Adrenal gland (tissue), 9 donors: ENCODE measurements at regions not wholly inside any gene's neighbourhood (a gene's known extent, or its start where the extent isn't known, plus 50 kb on each side); places are given as distances from the start of the nearest gene placed in this dataset.
A peak's percentile ranks its signal among the peaks of the same experiment; 100 is the strongest.

Experiments used
- DNase-seq, 7 donors: peaks; one replicate each; pipeline ENCODE4 v3.0.0-alpha.2; 2019 to 2020
- H3K27ac ChIP-seq, 5 donors: fragments of 200-600 bp; sonication (generic) in 4 of 5; 1 replicate in 3 of 5; 2 replicates in 2 of 5; pipeline versions ENCODE4 v1.5.1 to v1.8.0; 2016 to 2020; ENCODE audit warnings: mild to moderate bottlenecking in 1 of 5
- H3K27me3 ChIP-seq: fragments of 200-600 bp; 2 replicates; pipeline ENCODE4 v1.8.0; 2021
- H3K36me3 ChIP-seq, 2 donors: fragments of 200-600 bp; replicated peaks in 1 of 2; 1 replicate in 1 of 2; 2 replicates in 1 of 2; pipeline versions ENCODE4 v1.5.1 to v1.8.0; 2018 to 2022
- H3K4me1 ChIP-seq, 2 donors: fragments of 200-600 bp; replicated peaks in 1 of 2; 1 replicate in 1 of 2; 2 replicates in 1 of 2; pipeline versions ENCODE4 v1.5.1 to v1.8.0; 2018 to 2021
- H3K4me3 ChIP-seq, 4 donors: fragments of 200-600 bp; sonication (generic) in 3 of 4; one replicate each; pipeline ENCODE4 v1.5.1; 2016 to 2018
- H3K9me3 ChIP-seq, 3 donors: fragments of 200-600 bp; sonication (generic) in 1 of 3; replicated peaks in 1 of 3; 1 replicate in 2 of 3; 2 replicates in 1 of 3; pipeline versions ENCODE4 v1.5.1 to v1.8.0; 2016 to 2021
- POLR2A ChIP-seq, 2 donors: fragments of 450-650 bp; IDR thresholded peaks; one replicate each; pipeline ENCODE4 v1.6.1; 2017; ENCODE audit warnings: antibody characterized with exemption in 2 of 2, mild to moderate bottlenecking in 2 of 2, moderate library complexity in 1 of 2
- WGBS, 4 donors: extraction: QIAGEN DNeasy Blood & Tissue Kit in 2 of 4; methylation state at CpG; one replicate each; pipeline versions ENCODE4 v1.1.5 to v1.1.7; 2013 to 2017; 5-methylcytosine and 5-hydroxymethylcytosine counted together
- intact Hi-C, 2 donors: fragments of 100-400 bp; cut with DNase I; formaldehyde crosslinking; loops; one replicate each; pipeline versions ENCODE4 v1.14.1 to v1.15.0; 2022 to 2023
- TF ChIP-seq, protein P1 (sequence below), 6 experiments: fragments of 450-650 bp in 4 of 6; fragments of 200-600 bp in 2 of 6; sonication (generic) in 1 of 6; IDR thresholded peaks; 1 replicate in 5 of 6; 2 replicates in 1 of 6; pipeline versions ENCODE4 v1.5.1 to v1.8.0; 2016 to 2021; ENCODE audit warnings: antibody characterized with exemption in 6 of 6, mild to moderate bottlenecking in 2 of 6, moderate library complexity in 1 of 6
- donor health status: healthy with polysubstance abuse.
- donor health status: Bipolar disorder and iron deficiency.
- donor health status: DM: yes; HTN: yes; CAD: no.
- donor health status: DM: no; HTN: no; CAD: no.
- donor health status: DM: no; HTN: no; CAD: no.

DNA sequence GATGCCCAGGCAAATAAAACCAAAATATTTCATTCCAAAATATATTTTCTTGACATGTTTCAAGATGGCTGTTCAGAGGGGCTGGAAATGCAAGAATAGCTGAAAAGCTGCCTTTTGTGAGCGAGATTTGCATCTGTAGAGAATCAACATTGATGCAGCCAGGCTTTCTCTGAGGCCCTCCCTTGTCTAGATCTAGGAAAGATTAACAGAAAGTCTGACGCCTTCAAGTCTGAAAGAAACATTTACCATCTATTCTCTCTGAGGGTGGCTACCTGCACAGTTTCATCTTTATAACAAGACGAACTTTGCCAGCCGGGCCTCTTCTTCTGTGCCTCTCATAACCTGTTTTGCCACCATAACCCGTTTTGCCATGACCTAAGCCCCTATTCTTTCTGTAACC, 170.2 kb downstream of the AKR1D1 start:
- H3K27me3 ChIP-seq: no peaks in the 10 kb centered on the region
- no peak for DNase-seq
- intact Hi-C loops: no loop called here
- no peaks in the 10 kb centered on the region for H3K9me3 ChIP-seq
- WGBS, 4 donors: 89 to 94% (median 92%) methylated on average over 5 of the region's 5 CpGs
- TF ChIP-seq, protein P1, sequence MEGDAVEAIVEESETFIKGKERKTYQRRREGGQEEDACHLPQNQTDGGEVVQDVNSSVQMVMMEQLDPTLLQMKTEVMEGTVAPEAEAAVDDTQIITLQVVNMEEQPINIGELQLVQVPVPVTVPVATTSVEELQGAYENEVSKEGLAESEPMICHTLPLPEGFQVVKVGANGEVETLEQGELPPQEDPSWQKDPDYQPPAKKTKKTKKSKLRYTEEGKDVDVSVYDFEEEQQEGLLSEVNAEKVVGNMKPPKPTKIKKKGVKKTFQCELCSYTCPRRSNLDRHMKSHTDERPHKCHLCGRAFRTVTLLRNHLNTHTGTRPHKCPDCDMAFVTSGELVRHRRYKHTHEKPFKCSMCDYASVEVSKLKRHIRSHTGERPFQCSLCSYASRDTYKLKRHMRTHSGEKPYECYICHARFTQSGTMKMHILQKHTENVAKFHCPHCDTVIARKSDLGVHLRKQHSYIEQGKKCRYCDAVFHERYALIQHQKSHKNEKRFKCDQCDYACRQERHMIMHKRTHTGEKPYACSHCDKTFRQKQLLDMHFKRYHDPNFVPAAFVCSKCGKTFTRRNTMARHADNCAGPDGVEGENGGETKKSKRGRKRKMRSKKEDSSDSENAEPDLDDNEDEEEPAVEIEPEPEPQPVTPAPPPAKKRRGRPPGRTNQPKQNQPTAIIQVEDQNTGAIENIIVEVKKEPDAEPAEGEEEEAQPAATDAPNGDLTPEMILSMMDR (IDR thresholded peaks at IDR 0.05): no peak
- no peak for TF ChIP-seq POLR2A (IDR thresholded peaks at IDR 0.05)
- no peak overlapping the region for H3K27ac ChIP-seq
- peaks cover 3 to 9% of the 10 kb centered on the region in 2 donors for H3K4me1 ChIP-seq
- no peaks in the 10 kb centered on the region for H3K36me3 ChIP-seq
- no peak overlapping the region for H3K4me3 ChIP-seq

DNA sequence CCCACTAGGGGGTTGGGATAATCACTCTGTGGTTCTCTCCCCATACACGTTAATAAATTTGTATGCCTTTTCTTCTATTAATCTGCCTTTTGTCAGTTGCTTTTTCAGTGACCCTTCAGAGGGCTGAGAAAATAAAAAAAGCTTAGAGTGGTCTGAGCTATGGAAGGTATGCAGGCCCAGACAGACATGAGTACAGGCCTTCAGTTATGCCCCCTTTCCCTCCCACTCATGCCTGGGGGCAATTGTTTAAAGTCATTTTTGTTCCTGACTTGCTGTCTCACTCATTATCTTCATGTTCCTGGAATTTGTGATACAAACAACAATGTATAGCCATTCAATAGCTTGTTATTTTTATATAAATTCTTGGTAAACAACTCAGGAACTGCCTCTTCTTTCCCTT, 170.8 kb downstream of the AKR1D1 start:
- Histone ChIP-seq H3K27ac (no peak overlapping the region), H3K4me3 (no peak overlapping the region), H3K4me1 (peaks cover 3 to 9% of the 10 kb centered on the region in 2 donors), H3K36me3 (no peaks in the 10 kb centered on the region), H3K27me3 (no peaks in the 10 kb centered on the region), H3K9me3 (no peaks in the 10 kb centered on the region)
- DNase-seq: no peak
- intact Hi-C loops: no loop called here
- WGBS, 4 donors: 72 to 90% (median 87%) methylated on average over 1 of the region's 1 CpG
- no peak for TF ChIP-seq POLR2A (IDR thresholded peaks at IDR 0.05)
- TF ChIP-seq, protein P1 (IDR thresholded peaks at IDR 0.05): no peak

DNA sequence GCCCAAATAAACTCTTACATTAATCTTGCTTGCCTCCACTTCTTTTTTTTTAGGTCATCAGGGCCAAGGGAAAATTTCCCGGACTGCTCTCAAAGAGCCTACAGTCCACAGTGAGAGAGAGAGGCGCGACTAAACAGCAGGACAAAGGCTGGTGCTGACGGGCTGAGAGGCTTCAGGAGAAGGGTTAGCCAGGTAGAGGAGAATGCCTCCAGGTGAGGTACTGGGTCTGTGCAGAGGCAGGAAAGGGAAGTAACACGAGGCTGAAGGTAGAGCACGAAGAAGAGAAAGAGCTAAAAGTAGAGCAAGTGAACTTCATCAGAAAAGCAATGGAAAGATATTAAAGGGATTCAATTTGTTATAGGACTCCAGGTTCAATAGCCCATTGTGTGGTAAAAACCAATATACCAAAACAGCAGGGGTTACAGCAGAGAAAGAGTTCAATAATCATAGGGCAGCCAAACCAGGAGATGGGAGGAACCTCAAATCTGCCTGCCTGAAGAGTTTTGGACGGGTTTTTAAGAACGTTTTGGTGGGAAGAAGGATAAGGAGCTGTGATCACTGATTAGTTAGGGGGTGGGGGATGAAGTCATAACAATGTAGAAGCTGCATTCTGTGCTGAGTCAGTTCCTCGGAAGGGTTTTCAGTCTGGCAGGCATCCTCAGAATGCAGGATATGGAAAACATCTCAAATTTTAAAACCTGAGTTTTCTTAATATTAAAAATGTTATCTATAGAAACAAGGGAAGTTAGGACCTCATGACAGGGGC, 171.5 kb downstream of the AKR1D1 start:
- Histone ChIP-seq H3K27me3 (no peaks in the 10 kb centered on the region), H3K27ac (no peak overlapping the region), H3K4me3 (no peak overlapping the region), H3K36me3 (no peaks in the 10 kb centered on the region), H3K9me3 (no peaks in the 10 kb centered on the region), H3K4me1 (peaks cover 3 to 9% of the 10 kb centered on the region in 2 donors)
- intact Hi-C loops: no loop called here
- peak in 2 of 7 donors; percentile 14 to 18 for DNase-seq
- WGBS, 4 donors: 66 to 74% (median 69%) methylated on average over 9 of the region's 9 CpGs
- TF ChIP-seq POLR2A (IDR thresholded peaks at IDR 0.05): no peak
- TF ChIP-seq, protein P1 (IDR thresholded peaks at IDR 0.05): no peak

DNA sequence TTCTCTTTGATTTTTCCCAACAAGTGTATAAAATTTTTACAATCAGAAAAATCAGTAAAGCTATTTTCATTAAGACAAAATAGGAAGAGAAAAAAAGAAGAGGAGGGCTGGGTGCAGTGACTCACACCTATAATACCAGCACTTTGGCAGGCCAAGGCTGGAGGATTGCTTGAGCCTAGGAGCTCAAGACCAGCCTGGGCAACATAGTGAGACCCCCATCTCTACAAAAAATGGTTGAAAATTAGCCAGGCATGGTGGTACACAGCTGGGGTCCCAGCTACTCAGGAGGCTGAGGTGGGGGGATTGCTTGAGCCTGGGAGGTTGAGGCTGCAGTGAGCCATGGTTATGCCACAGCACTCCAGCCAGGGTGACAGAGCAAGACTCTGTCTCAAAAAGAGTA, 172.3 kb downstream of the AKR1D1 start:
- peak in 1 of 7 donors; percentile 26 for DNase-seq
- Histone ChIP-seq H3K27ac (no peak overlapping the region), H3K36me3 (no peaks in the 10 kb centered on the region), H3K4me1 (peaks cover 3 to 9% of the 10 kb centered on the region in 2 donors), H3K27me3 (no peaks in the 10 kb centered on the region), H3K9me3 (no peaks in the 10 kb centered on the region), H3K4me3 (no peak overlapping the region)
- intact Hi-C loops: no loop called here
- TF ChIP-seq POLR2A (IDR thresholded peaks at IDR 0.05): no peak
- TF ChIP-seq, protein P1 (IDR thresholded peaks at IDR 0.05): no peak
